ENCODE measurements at regions not wholly inside any gene's neighbourhood (a gene's known extent, or its start where the extent isn't known, plus 50 kb on each side); places are given as distances from the start of the nearest gene placed in this dataset.

GRCh38 chr21:16866851-16867250, 646.0 kb upstream of the CXADR start:
- Histone ChIP-seq H3K4me3 (no peak overlapping the region), H3K9me3 (no peaks in the 10 kb centered on the region), H3K36me3 (no peaks in the 10 kb centered on the region), H3K27me3 (no peaks in the 10 kb centered on the region)
- DNase-seq, result no peak

- H3K36me3 ChIP-seq, result no peaks in the 10 kb centered on the region
- DNase-seq, result no peak
Measured at GRCh38 chr21:16870103-16870502, 642.7 kb upstream of the CXADR start.

GRCh38 chr21:16872616-16873015, 640.2 kb upstream of the CXADR start:
- no peaks in the 10 kb centered on the region for H3K36me3 ChIP-seq
- no peaks in the 10 kb centered on the region for H3K9me3 ChIP-seq
- no peaks in the 10 kb centered on the region for H3K27me3 ChIP-seq
- H3K4me3 ChIP-seq, result no peak overlapping the region
- DNase-seq, result no peak

More at GRCh38 chr21:16870103-16870502, 642.7 kb upstream of the CXADR start:
- Histone ChIP-seq H3K9me3 (no peaks in the 10 kb centered on the region), H3K4me3 (no peak overlapping the region), H3K27me3 (no peaks in the 10 kb centered on the region)

DNA sequence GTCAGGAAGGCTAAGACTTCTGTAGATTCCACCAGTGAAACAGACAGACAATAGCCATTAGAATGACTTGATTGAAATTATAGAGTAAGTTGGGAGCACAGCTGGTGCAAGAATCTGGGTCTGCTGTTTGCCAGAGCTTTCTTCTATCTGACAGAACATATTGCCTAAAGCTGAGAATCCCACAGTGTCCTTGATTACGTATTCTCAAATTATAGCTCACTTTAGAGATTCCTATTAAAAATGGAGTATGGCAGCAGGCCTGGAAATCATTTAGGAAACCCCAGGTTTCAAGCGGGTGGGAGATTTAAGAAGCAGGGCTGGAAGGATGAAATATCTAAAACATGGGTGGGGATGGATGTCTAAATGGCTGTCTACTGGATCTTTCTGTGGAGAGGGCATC, 639.7 kb upstream of the CXADR start:
- H3K27me3 ChIP-seq, result no peaks in the 10 kb centered on the region
- H3K4me3 ChIP-seq, result no peak overlapping the region
- H3K36me3 ChIP-seq, result no peaks in the 10 kb centered on the region
- no peaks in the 10 kb centered on the region for H3K9me3 ChIP-seq
- DNase-seq, result no peak

DNA sequence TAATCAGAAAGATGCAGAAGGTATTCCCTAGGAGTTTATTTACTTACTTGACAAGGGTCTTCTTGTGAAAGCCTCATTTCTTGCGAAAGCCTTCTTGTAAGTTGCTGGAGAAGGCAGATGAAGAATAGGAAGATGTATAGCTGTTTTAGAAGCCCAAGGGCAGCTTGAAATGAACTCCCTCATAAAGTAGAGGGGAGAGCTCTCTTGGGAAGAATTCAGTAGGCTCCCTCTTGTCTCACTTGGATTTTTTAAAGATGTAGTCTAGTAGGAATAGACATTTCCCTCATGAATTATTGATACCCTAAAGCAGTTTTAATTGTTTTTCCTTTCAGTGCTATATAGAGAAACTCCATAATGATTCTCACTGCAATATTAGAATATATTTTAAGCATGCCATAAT, 639.2 kb upstream of the CXADR start:
- no peaks in the 10 kb centered on the region for H3K9me3 ChIP-seq
- no peak overlapping the region for H3K4me3 ChIP-seq
- DNase-seq, result no peak

GRCh38 chr21:16879479-16879878, 633.4 kb upstream of the CXADR start:
- H3K4me3 ChIP-seq, result no peak overlapping the region
- peaks cover 2% of the 10 kb centered on the region; the same call in 1 of the 2 replicates for H3K9me3 ChIP-seq
- no peak for DNase-seq
- no peaks in the 10 kb centered on the region for H3K27me3 ChIP-seq
- no peaks in the 10 kb centered on the region for H3K36me3 ChIP-seq

More for the DNA sequence above, 639.2 kb upstream of the CXADR start:
- no peaks in the 10 kb centered on the region for H3K27me3 ChIP-seq
- H3K36me3 ChIP-seq, result no peaks in the 10 kb centered on the region

GRCh38 chr21:16891821-16892220, 621.0 kb upstream of the CXADR start:
- H3K9me3 ChIP-seq, result no peaks in the 10 kb centered on the region; the same call in 1 of the 2 replicates
- H3K27me3 ChIP-seq, result no peaks in the 10 kb centered on the region
- peak; percentile 34 for DNase-seq
- H3K36me3 ChIP-seq, result no peaks in the 10 kb centered on the region
- H3K4me3 ChIP-seq, result no peak overlapping the region

- DNase-seq, result no peak
Measured at GRCh38 chr21:16900685-16901084, 612.2 kb upstream of the CXADR start.

GRCh38 chr21:16908077-16908476, 604.8 kb upstream of the CXADR start:
- H3K9me3 ChIP-seq, result no peaks in the 10 kb centered on the region
- H3K36me3 ChIP-seq, result no peaks in the 10 kb centered on the region
- no peaks in the 10 kb centered on the region for H3K27me3 ChIP-seq
- DNase-seq, result peak; percentile 76
- H3K4me3 ChIP-seq, result no peak overlapping the region

More at GRCh38 chr21:16900685-16901084, 612.2 kb upstream of the CXADR start:
- Histone ChIP-seq H3K9me3 (no peaks in the 10 kb centered on the region), H3K4me3 (no peak overlapping the region), H3K27me3 (no peaks in the 10 kb centered on the region), H3K36me3 (no peaks in the 10 kb centered on the region)

GRCh38 chr21:16910435-16911165, 602.2 kb upstream of the CXADR start:
- H3K4me3 ChIP-seq, result no peak overlapping the region
- H3K9me3 ChIP-seq, result no peaks in the 10 kb centered on the region
- no peaks in the 10 kb centered on the region for H3K27me3 ChIP-seq
- no peak for DNase-seq
- no peaks in the 10 kb centered on the region for H3K36me3 ChIP-seq

DNA sequence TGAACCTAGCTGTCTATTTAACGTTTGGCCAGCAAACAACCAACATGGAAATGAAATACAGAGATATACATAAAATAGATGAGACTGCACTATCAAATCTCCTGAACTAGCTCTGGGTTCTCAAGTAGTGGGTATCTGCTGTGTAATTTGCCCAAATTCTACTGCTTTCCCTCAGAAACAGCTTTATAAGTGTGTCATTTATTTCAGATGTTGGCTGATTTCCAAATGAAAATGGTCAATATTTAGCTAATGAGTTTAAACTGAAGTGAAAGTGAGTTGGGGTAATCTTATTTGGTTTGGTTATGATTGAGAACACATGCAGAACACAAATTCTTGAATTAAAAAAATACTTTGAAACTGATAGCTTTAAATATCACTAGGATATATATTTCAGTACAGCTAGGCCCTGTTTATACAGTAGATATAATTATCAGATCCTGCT, 601.7 kb upstream of the CXADR start:
- H3K36me3 ChIP-seq, result no peaks in the 10 kb centered on the region
- no peak overlapping the region for H3K4me3 ChIP-seq
- no peak for DNase-seq
- H3K9me3 ChIP-seq, result no peaks in the 10 kb centered on the region
- H3K27me3 ChIP-seq, result no peaks in the 10 kb centered on the region

- Histone ChIP-seq H3K27me3 (no peaks in the 10 kb centered on the region), H3K4me3 (no peak overlapping the region)
- DNase-seq, result no peak
Measured at GRCh38 chr21:16912075-16912474, 600.8 kb upstream of the CXADR start.

DNA sequence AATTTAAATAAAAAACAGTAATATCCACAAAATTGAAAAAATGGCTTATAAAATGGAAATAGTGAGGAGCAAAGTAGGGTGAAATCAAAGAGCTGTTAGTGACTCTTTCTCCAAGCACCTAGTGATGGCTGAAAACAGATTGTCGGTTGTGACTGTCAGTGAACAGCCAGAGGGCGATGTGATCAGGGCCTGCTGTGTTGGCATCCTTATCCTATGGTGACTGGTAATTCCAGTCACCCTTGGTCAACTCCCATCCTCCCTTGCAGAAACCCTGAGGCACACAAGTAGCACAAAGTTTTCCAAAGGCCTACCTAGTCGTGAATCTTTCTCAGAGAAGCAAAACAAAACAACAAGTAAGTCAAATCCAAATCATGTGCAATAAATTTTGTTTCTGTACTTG, 599.8 kb upstream of the CXADR start:
- Histone ChIP-seq H3K9me3 (no peaks in the 10 kb centered on the region), H3K36me3 (no peaks in the 10 kb centered on the region), H3K4me3 (no peak overlapping the region), H3K27me3 (no peaks in the 10 kb centered on the region)
- DNase-seq, result peak; percentile 34

More at GRCh38 chr21:16912075-16912474, 600.8 kb upstream of the CXADR start:
- Histone ChIP-seq H3K9me3 (no peaks in the 10 kb centered on the region), H3K36me3 (no peaks in the 10 kb centered on the region)

GRCh38 chr21:16928439-16928838, 584.4 kb upstream of the CXADR start:
- no peaks in the 10 kb centered on the region for H3K9me3 ChIP-seq
- no peak overlapping the region for H3K4me3 ChIP-seq
- H3K27me3 ChIP-seq, result no peaks in the 10 kb centered on the region
- DNase-seq, result no peak
- no peaks in the 10 kb centered on the region for H3K36me3 ChIP-seq

DNA sequence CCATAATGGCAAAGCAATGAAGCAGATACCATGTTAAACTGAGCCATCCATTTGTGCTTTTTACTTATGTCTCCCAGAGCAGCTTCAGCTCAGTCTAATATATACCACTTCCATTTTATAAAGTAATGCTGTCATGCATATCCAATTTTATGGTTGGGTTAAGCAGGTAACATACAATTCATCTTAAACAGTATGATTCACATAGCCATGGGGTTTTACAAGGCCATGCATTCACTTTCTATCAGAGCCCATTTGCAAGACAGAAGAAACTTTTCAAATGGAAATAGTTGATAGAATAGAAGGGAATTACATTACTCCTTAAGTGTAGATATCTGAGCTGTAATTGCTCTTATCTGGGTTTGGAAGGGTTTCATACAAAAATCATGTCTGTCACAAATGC, 580.5 kb upstream of the CXADR start:
- no peak for DNase-seq
- no peak overlapping the region for H3K4me3 ChIP-seq
- no peaks in the 10 kb centered on the region for H3K27me3 ChIP-seq
- H3K36me3 ChIP-seq, result no peaks in the 10 kb centered on the region
- no peaks in the 10 kb centered on the region for H3K9me3 ChIP-seq

DNA sequence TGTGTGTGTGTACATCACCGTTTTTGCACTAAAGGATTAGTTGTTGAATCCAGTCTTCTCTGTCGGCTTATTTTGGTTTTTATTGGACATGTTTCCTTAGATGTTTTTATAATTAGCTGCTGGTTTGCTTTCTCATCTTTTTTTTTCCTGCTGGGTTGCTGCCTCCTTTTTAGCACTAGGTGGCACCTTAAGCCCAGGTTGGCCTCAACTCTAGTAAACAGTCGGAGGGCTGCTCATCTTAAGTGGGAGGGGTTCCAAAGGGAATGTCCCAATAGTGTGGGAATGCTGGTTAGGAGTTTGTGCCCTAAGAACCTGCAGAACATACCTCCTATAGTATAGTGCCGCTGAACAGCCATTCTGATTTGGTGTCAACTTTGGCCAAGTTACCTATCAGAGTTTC, 570.1 kb upstream of the CXADR start:
- Histone ChIP-seq H3K9me3 (peaks cover 3% of the 10 kb centered on the region; the same call in 1 of the 2 replicates), H3K36me3 (no peaks in the 10 kb centered on the region), H3K4me3 (no peak overlapping the region), H3K27me3 (no peaks in the 10 kb centered on the region; the same call in 1 of the 2 replicates)
- no peak for DNase-seq

DNA sequence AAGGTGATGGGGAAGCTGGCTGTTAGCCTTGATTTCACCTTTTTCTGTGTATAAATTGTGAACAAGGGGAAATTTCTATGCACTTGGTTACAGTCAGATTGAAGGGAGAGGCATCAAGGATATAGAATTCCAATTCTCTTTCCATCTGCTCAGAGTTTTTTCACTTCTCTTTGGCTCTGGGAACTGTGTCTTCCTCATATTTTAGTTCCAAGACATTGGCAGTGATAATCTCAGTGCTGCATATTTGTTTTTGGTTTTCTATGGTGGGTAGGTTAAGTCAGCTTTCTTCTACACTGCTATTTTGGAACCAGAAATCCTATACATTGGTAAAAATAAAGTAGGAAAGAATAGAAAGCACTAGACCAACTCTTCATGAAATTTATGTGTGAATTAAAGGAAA, 569.6 kb upstream of the CXADR start:
- H3K36me3 ChIP-seq, result no peaks in the 10 kb centered on the region
- peaks cover 3% of the 10 kb centered on the region; the same call in 1 of the 2 replicates for H3K9me3 ChIP-seq

GRCh38 chr21:16945580-16945979, 567.3 kb upstream of the CXADR start:
- Histone ChIP-seq H3K36me3 (no peaks in the 10 kb centered on the region), H3K4me3 (no peak overlapping the region), H3K9me3 (peaks cover 3% of the 10 kb centered on the region; the same call in 1 of the 2 replicates), H3K27me3 (no peaks in the 10 kb centered on the region)
- no peak for DNase-seq

More for the DNA sequence above, 569.6 kb upstream of the CXADR start:
- Histone ChIP-seq H3K27me3 (no peaks in the 10 kb centered on the region; the same call in 1 of the 2 replicates), H3K4me3 (no peak overlapping the region)
- DNase-seq, result no peak

Measured in MG63 (cell line).